ENCODE measurements at regions not wholly inside any gene's neighbourhood (a gene's known extent, or its start where the extent isn't known, plus 50 kb on each side); places are given as distances from the start of the nearest gene placed in this dataset.

- Histone ChIP-seq H3K36me3 (ENCODE audit: low read depth) (no peaks in the 10 kb centered on the region), H3K4me1 (ENCODE audit: low read depth) (no peaks in the 10 kb centered on the region), H3K9me3 (no peaks in the 10 kb centered on the region), H3K4me3 (no peak overlapping the region)
- intact Hi-C loops (cut with DNase I, micrococcal nuclease), result no loop called here
- no peak for DNase-seq
- no peak for ATAC-seq
- no peak for TF ChIP-seq CTCF (IDR thresholded peaks at IDR 0.05)
Measured at GRCh38 chr18:47500930-47501329, 249.5 kb upstream of the SKOR2 start.

GRCh38 chr18:47492691-47493090 lies 241.2 kb upstream of the SKOR2 start:
- no peaks in the 10 kb centered on the region for H3K36me3 ChIP-seq (ENCODE audit: low read depth)
- ATAC-seq (no peak), DNase-seq (no peak)
- intact Hi-C loops (cut with DNase I, micrococcal nuclease), result no loop called here
- H3K9me3 ChIP-seq, result no peaks in the 10 kb centered on the region
- no peak overlapping the region for H3K4me3 ChIP-seq
- no peak for TF ChIP-seq CTCF (IDR thresholded peaks at IDR 0.05)
- no peaks in the 10 kb centered on the region for H3K4me1 ChIP-seq (ENCODE audit: low read depth)

GRCh38 chr18:47490882-47491281 lies 239.4 kb upstream of the SKOR2 start:
- Histone ChIP-seq H3K36me3 (ENCODE audit: low read depth) (no peaks in the 10 kb centered on the region), H3K4me1 (ENCODE audit: low read depth) (no peaks in the 10 kb centered on the region), H3K4me3 (no peak overlapping the region), H3K9me3 (no peaks in the 10 kb centered on the region)
- no peak for TF ChIP-seq CTCF (IDR thresholded peaks at IDR 0.05)
- DNase-seq (no peak), ATAC-seq (no peak)
- intact Hi-C loops (cut with DNase I, micrococcal nuclease), result no loop called here

DNA sequence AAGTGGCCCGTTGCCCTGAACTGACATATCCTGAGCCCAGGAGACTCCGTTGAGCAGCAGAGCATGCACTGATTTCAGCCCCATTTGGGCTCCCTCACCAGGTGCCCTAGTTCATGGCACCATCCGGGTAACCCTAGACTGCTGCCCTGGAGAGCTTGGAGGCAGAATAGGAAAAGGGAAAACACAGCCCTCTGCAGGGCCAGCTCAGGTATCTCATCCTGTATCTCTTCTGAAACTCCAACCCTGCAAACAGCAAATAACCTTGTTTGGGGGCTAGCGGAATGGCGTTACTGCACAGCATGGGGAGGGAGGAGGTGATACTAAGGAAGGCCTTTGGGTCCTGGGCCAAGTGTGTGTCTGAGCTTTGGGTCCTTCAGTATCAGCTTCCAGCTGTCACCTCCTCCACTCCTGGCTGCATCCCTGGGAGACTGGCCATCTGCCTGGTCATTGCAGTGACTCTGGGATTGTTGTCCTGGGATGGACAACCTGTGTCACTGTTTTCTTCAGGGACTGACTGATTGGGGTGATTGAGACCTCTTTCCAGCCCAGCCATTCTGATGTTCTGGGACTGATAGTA lies 233.8 kb upstream of the SKOR2 start:
- Histone ChIP-seq H3K9me3 (no peaks in the 10 kb centered on the region), H3K36me3 (ENCODE audit: low read depth) (no peaks in the 10 kb centered on the region), H3K4me1 (ENCODE audit: low read depth) (no peaks in the 10 kb centered on the region), H3K4me3 (no peak overlapping the region)
- intact Hi-C loops (cut with DNase I, micrococcal nuclease), result no loop called here
- ATAC-seq, result no peak
- no peak for TF ChIP-seq CTCF (IDR thresholded peaks at IDR 0.05)
- no peak for DNase-seq

DNA sequence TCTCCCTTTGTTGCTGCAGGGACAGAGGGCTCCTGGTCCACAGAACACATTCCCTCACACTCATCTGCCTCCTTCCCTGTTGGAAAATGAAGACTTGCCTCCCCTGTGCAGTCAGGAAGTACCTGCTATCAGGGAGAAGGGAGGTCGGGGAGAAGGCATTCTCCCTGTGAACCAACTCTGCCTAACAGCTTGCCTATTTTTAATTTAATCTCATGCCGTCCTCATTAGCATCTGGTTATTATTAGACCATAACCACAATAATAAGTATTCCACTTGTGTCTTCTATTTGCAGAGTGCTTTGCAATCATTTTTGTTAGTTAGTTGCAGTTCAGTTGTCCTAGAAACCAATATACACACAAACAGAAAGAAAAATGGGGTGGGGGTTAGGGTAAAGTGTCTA lies 232.6 kb upstream of the SKOR2 start:
- DNase-seq (no peak), ATAC-seq (no peak)
- Histone ChIP-seq H3K4me1 (ENCODE audit: low read depth) (no peaks in the 10 kb centered on the region), H3K36me3 (ENCODE audit: low read depth) (no peaks in the 10 kb centered on the region), H3K9me3 (no peaks in the 10 kb centered on the region), H3K4me3 (no peak overlapping the region)
- intact Hi-C loops (cut with DNase I, micrococcal nuclease), result no loop called here
- no peak for TF ChIP-seq CTCF (IDR thresholded peaks at IDR 0.05)

DNA sequence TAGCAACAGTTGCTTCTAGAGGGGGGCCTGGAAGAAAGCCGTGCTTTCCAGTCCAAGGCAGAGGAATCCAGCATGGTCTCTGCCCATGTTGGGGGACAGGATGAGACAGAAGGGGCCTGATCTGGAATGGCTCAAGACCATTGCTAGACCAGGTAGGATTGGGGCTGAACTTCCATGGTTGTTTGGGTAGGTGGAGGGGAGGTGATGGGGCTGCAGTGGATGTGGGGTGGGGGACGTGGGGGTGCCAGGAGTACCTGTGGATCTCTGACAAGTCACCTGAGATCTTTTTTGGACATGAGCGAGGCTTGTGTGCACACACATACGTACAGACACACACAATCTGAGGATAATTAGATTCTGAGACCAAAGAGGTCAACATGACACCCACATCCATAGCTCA lies 228.7 kb upstream of the SKOR2 start:
- ATAC-seq (no peak), DNase-seq (no peak)
- intact Hi-C loops (cut with DNase I, micrococcal nuclease), result no loop called here
- Histone ChIP-seq H3K9me3 (no peaks in the 10 kb centered on the region), H3K4me3 (no peak overlapping the region), H3K4me1 (ENCODE audit: low read depth) (no peaks in the 10 kb centered on the region), H3K36me3 (ENCODE audit: low read depth) (no peaks in the 10 kb centered on the region)
- no peak for TF ChIP-seq CTCF (IDR thresholded peaks at IDR 0.05)
